Stimulated activated CD8-positive, alpha-beta memory T cell treated with anti-CD3 and anti-CD28 coated beads, Interleukin-15, amount 100 ng/mL, for 48 hours (primary cell): ENCODE measurements at regions not wholly inside any gene's neighbourhood (a gene's known extent, or its start where the extent isn't known, plus 50 kb on each side); places are given as distances from the start of the nearest gene placed in this dataset.
"Not testable (repeated sequence)": the region's sequence is repeated elsewhere in the genome, so short reads cannot be mapped to it uniquely, and the experiment has no call there.

Experiments used
- DNase-seq, 2 donors: peaks; one replicate each; pipeline ENCODE4 v3.0.0-alpha.2; 2020; ENCODE audit warnings: low read depth in 2 of 2

DNA sequence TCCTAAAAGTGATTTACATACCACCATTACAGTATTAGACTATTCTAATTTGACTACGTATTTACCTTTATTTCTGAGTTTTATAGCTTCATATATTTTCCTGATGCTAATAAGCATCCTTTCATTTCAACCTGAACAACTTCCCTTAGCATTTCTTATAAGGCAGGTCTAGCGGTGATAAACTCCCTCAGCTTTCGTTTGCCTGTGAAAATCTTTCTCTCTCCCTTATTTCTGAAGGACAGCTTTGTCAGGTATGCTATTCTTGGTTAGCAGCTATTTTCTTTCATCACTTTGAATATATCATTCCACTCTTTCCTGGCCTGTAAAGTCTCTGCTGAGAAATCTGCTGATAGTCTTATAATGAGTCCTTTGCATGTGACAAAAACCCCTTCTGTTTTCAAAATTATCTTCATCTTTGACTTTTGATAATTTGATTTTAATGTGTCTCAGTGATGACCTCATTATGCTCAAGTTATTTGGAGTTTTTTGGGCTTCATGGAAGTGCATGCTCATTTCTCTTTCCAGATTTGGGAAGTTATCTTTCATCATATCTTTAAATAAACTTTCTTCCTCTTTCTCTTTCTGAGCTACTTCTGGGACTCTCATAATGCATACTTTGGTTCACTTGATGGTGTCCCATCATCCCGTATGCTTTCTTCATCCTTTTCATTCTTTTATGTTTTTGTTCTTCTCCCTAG is 285.4 kb upstream of the PMFBP1 start:
- DNase-seq, result no peak

DNA sequence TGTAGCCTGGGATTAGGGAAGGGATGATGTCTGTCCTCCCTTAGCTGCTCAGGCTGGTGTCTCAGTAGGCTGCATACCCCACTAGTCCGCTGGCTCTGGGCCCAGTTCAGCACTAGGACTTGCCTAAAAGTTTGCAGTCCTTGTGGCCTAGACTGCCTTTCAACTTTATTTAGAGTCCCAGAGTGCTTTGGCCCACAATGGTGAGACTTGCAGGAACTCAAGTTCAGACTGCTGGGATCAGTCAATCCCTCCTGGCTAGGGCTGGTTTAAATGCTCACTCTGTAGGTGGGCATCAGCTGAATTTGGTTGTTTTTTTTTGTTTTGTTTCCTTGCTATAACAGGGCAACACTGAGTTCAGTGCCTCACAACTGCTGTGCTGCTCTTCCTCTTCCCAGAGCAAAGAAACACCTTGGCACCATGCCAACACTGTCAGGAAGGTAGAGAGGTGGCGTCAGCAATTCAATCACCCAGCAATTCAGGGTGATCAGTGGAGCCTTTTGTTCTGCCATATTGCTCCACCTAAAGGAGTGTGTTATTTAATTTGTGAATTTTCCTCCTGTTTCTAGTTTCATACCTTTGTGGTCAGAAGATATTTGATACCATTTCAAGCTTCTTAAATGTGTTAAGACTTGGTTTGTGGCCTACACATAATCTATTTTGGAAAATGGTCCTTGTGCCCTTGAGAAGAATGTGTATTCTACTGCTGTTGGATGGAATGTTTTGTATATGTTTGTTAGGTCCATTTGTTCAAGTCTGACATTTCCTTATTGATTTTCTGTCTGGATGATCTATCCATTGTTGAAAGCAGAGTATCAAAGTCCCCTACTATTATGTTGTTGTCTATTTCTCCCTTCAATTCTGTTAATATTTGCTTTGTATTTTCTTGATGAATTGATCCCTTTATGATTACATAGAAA is 284.0 kb upstream of the PMFBP1 start:
- DNase-seq, result no peak

DNA sequence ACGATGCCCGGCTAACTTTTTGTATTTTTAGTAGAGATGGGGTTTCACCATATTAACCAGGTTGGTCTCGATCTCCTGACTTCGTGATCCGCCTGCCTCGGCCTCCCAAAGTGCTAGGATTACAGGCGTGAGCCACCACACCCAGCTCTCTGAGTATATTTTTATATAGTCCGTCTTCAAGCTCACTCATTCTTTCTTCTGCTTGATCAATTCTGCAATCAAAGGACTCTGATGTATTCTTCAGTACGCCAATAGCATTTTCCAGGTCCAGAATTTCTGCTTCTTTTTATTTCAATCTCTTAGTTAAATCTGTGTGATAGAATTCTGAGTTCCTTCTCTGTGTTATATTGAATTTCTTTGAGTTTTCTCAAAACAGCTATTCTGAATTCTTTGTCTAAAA is 281.9 kb upstream of the PMFBP1 start:
- not testable (repeated sequence) for DNase-seq

DNA sequence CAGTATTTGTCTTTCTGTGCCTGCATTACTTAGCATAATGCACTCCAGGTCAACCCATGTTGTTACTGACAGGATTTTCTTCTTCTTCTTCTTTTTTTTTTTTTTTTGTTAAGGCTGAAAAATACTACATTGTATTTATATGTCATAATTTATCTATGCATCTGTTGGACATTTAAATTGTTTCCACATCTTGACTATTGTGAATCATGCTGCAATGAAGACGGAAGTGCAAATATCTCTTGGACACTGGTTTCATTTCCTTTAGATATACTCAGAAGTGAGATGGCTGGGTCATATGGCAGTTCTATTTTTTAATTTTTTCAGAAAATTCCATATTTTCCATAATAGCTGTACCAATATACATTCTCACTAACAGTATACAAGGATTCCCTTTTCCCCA is 272.7 kb upstream of the PMFBP1 start:
- no peak for DNase-seq

DNA sequence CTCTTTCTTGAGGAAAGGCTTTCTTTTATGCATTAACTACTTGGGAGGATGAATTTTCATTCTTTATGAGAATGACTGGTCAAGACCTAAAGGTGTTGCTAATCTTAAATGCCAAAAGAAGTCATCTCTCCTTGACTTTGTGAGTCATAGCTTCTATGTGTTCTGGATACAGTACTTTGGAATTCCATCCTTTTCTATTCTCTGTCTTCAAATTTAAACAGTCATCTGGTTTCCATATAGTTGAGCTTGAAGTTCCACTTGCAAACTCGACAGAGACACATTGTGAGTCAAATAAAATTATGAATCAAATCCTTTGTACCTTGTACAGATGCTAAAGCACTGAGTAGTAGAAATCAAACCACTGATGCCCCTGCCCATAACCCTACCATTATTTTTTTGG is 271.9 kb upstream of the PMFBP1 start:
- no peak for DNase-seq

DNA sequence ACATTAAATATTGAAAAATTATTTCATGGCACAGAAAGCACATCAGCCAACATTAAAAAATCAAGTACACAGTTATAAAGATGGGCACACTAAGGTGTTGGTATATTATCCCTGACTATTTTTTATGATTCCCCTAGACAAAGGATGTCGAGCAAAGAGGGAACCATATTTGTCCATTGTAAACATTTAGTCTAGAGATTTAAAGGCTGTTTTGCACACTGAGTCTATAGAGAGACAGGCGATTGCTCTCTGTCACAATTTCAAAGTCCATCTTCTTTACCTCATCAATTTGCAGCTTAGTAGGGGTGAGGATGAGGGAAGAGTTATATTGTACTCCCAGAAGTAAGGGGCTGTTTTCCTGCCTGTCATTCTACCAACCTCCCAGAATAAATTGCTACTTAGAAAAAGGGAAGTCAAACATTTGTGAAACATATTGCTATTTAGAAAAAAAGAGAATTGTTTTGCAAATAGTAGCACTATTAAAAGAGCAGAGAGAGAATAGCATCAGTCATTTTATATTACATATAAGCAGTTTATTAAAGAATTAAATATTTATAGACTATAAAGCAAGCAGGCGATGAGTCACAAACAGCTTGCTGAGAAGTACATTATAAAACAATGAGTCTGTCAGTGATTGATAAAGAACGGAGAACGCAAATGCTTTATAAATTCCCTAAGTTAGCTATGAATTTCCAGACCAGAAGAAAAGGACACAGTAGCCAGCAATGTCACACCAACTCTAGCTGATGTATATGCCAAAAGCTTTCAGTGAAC is 270.6 kb upstream of the PMFBP1 start:
- no peak for DNase-seq

DNA sequence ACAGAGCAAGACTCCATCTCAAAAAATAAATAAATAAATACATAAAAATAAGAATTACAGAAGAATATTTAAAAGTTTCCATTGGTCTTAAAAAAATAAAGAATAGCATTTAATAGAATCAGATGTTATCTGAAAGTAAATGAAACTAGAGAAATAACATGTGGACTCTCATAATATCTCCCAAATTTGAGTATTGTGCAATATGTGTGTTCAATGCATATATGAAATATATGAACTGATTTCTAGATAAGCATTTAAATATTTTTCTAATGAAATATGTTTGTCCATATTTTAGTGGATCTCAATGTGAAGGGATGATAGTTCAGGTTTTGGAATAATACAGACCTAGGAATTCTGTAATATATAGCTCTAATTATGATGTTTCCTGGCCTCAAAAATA is 265.9 kb upstream of the PMFBP1 start:
- no peak for DNase-seq

DNA sequence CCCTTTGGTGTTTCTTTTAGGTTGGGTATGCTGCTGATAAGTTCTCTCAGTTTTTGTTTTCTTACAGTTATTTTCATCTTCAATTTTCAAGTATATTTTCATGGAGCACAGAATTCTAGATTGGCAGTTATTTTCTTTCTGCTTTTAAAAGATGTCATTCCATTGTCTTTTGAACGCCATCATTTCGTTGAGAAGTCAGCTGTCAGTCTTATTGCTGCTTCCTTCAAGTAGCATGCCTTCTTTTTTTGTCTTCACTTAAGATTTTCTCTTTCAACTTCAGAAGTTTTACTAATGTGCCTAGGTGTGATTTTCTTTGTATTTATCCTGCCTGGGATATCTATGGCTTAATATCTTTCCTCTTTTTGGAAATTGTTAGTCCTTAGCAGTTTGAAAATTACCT is 262.2 kb upstream of the PMFBP1 start:
- no peak for DNase-seq

DNA sequence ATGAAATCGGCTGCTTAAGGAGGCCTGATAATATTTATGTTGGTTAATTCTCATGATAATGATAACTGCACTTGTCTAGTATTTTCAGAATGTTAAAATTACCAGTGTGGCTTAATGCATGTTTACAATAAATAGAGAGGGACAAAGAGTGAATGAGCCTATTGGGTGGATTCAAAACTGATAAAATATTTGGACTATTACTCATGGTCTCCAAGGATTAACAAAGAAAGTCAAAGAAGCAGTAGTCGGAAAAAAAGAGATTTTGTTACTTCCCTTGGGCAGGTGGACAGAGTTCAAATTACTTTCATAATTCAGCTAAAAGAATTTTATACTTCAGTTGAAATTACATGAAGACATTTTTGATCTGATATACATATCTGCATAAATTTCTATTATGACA is 258.2 kb upstream of the PMFBP1 start:
- DNase-seq, result no peak

DNA sequence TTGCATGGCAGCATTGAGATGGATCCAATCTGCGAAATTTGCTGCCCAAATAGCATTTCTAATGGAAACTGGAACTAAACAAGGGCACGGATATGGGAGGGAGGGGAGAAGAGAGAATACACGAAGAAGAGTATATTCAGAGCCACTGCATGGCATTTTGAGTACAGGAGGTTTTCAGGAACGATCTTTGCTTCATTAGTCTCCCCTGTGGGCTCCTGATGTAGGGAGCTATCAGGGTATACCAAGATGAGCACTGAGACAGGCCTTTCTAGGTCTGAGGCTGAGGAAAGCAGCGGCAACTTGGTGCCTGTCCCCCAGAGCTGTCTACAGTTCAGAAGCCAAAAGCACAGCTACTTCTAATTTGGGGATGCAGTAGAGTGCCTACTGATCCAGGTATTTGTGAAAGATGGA is 257.7 kb upstream of the PMFBP1 start:
- no peak for DNase-seq

DNA sequence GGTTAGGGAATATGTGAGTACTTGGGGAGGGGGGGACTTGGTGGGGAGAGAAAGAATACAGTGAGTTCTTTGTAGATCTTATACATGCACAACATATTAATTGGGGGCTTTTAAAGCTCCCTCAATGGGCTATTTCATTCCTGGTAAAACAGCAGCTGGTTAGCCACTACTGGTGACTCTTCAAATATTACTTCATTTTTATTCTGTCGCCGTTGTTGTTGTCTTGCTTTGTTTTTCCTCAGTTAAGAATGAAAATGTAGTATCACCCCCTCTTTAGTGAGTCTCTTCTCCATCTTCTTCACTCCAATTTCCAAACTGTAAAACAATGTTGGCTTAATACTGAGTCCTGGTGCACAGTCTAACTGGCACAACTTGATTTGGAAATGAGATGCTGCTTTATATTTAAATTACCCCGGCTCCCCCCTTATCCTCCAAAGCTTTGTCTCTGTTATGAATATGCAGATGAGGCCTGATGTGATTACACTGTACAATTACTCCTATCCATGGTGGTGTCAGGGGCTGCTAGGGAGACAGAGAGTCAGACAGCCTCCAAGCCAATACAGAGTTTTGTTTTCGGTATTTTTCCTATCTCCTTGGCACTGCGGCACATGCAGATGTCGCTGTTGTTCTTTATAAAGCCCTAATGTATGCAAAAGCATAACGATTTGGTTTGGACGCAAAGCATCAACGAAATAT is 256.9 kb upstream of the PMFBP1 start:
- no peak for DNase-seq

DNA sequence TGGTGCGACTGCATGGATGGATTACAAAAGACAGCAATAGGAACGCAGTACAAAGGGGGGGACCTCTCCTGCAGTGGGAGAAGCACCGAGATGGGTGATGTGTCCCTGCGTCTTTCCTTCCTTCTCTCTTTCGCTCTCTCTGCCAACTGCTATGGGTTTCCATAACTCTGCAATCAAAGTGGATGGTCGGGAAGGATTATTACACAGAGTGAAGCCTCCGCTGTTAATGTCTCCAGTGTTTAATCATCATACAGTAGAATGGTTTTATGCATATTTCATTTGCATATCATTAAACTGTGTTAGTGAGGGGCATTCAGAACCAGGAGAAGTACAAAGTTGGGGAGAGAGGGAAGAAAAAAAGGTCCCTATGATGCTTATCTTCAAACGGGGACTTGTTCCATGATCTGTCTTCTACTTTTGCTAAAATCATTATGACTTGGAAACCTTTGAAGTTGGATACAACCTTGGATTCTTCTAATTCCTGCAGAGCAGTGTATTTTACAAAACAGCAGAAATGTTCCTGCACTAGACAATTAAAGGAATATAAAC is 255.9 kb upstream of the PMFBP1 start:
- no peak for DNase-seq

DNA sequence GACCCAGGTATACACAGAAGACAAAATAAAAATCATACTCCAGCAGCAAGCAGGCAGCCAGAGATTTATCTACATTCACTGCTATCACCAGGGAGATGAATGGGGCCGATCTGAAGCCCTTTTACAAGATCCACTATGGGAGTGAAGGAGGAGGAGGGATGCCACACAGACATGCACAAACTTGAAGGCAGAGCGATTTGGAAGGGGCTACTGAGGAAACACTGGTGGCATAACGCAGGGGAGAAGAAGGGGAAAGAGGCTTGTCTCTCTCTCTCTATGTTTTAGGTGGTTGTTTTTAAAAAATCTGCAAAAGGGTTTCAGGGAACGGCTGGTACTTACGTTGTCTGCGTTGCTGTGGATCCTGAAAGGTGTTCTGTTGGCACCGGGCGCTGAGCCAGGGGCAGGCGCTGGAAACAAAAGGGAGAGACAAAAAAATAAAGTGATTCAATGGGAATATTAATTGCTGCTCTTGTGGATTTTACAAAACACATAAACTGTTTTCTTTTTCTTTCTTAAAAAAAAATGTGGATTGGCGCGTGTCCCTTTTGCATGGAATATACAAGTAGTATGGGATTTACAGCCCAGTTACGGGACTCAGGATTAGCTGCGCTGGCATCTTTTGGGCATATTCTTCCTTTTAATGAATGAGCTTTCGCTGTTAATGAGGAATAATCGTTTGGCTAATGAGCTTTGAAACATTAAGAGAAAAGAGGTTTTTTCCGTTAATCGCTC is 255.3 kb upstream of the PMFBP1 start:
- no peak for DNase-seq

DNA sequence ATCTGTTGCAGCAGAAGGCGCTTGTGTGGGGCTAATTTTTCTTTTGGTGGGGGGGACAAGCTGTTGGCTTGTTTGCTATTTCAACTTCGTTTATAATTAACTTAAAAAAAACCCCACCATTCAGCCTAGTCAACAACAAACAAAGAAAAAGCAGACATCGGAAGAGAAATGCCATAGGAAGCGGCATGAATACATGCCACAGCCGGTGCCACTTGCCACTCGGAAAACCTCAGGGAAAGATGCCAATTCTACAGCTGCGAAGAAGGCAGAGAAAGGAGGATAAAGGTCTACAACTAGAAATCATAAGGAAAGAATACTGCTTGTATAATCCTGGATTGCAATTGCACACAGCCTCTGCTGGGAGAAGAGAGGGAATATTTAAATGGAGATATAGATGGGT is 254.4 kb upstream of the PMFBP1 start:
- no peak for DNase-seq

DNA sequence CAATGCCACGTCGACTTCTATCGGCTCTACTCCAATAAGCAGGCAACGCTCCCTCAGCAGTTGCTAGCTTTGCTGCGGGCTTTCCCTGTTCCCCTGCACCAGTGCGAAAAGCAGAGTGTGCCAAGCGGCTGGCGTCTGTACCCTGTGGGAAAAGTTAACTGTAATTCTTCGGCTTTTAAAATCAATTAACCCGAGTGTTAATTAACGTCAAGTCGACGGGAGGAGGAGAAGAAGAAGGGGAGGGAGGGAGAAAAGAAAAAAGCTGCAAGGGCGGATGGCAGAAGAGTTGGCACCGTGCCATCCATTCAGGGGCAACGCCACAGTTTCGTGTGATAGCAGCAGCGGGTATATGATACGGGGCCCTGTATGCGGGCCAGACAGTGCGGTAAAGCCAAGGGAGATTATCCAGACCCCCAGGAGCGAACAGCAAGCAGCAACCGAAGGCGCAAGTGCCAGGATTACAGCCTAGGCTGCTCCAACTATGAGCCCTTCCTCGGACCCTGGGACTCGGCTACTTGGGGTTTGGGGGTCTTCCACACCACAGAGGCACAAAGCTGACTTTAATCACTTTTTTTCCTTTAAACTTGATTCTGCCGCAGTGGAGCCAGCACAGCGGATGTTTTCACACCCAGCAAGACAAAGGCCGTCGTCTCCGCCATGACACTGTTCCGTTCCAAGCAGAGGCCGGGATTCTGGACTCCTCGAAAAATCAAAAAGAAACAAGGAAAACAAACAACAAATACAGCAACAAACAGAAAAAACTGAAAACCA is 253.8 kb upstream of the PMFBP1 start:
- DNase-seq, result no peak

DNA sequence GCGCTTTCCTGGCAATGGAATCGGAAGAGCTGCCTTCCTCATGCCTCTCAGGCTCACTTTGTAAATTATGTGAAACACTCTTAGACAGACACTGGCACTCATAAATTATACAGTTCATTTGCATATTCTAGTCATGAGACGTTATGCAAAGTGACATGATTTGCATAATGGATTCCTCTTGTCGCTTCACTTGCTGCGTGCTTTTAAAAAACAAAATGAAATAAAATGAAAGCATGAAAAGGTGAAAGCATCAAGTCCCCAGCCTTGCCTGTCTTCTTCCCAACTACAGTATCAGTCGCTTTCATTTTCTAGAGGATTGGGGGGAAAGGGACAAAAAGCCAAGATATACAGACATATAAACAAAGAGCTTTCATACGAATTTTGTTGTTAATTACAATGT is 252.8 kb upstream of the PMFBP1 start:
- no peak for DNase-seq

DNA sequence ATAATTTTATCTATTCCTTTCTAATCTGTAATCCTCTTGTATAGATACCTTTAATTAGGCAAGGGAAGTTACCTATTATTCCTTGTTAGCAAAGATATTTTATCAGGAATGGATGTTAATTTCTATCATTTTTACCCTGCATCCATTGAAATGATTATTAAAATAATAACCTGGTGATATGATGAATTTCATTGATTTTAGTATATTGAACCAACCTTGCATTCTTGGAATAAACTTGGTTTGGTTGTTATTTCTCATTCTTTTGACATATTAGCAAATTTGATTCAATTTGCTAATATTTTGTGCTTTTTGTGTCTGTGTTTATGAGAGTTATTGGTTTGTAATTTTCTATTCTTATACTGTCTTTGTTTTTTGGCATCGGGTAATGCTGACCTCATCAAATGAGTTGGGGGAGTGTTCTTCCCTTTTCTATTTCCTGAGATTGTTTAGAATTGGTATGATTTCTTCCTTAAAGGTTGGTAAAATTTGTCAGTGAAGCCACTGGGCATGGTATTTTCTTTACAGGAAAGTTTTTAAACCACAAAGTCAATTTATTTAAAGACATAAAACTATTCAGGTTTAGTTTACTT is 250.4 kb upstream of the PMFBP1 start:
- DNase-seq, result no peak

DNA sequence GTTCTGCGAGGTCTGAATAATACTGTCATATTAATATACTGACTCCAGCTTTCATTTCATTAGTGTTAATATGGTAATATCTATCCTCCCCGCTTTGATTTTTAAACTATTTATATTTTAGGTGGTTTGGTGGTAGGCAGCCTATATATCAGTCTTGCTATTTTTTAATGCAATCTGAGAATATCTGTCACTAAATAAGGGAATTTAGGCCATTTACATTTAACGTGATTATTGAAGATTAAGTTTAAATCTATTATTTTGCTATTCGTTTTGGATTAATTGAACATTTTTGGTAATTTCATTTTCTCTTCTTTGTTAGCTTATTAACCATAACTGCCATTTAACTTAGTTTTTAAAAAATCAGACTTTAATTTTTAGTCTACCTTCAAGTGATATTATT is 247.7 kb upstream of the PMFBP1 start:
- DNase-seq, result no peak

DNA sequence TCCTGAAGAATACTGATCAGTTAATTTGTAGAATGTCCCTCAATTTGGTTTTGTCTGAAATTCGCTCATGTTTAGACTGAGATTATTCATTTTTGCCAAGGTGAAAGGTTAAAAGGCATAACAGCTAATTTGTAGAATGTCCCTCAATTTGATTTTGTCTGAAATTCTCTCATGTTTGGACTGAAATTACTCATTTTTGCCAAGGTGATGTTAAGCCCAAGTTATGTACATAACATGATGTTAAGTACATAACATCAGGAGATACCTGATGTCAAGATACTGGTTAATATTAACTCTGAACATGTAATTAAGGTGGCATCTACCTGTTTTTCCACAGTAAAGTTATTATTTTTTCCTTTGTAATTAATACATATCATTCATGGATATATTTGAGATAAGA is 243.4 kb upstream of the PMFBP1 start:
- DNase-seq, result no peak

DNA sequence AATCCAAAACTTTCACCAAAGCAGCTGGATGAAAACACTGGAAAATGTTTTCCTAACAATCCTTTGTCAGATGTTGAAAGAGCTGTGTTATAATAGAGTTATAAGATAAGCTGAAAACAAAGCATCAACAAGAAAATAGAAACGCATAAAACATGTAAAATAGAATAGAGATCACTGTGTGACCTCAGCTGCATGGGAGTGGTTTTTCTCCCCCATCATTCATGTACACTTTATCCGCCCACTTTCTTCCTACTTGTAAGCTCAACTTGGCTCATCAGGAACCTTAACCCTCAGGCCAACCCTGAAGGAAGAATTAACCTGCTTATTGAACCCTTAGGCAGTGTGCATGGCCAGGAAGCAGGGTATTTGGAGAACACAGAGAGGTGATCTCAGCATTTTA is 238.5 kb upstream of the PMFBP1 start:
- DNase-seq, result no peak
